ENCODE measurements at regions not wholly inside any gene's neighbourhood (a gene's known extent, or its start where the extent isn't known, plus 50 kb on each side); places are given as distances from the start of the nearest gene placed in this dataset.

- no peak for TF ChIP-seq SRF (IDR thresholded peaks at IDR 0.05; ENCODE audit: low read depth)
Observed at GRCh38 chr9:30718483-30718882, 1666.0 kb upstream of the ACO1 start (continued).

- Histone ChIP-seq H3K9ac (ENCODE audit: low read length) (no peak overlapping the region), H3K27ac (ENCODE audit: low read depth, low read length) (no peak overlapping the region), H3K79me2 (ENCODE audit: insufficient read depth, low read length) (no peaks in the 10 kb centered on the region), H4K20me1 (ENCODE audit: insufficient read depth) (no peaks in the 10 kb centered on the region), H3K9me2 (ENCODE audit: insufficient read depth) (no peaks in the 10 kb centered on the region), H3K9me3 (ENCODE audit: control insufficient read depth in 1 of 2, insufficient read depth in 1 of 2, low read depth in 1 of 2, low read length in 2 of 2) (peaks cover 0 to 4% of the 10 kb centered on the region in 2 experiments; a peak in 1 of 4 replicates), H3K4me2 (ENCODE audit: low read length) (no peak overlapping the region), H3K4me1 (ENCODE audit: control insufficient read depth in 1 of 2, insufficient read depth in 2 of 2, low read length in 2 of 2) (no peaks in the 10 kb centered on the region), H3K27me3 (ENCODE audit: insufficient read depth, low read length) (no peaks in the 10 kb centered on the region), H3K4me3 (replicated peaks in 1 of 2; ENCODE audit: low read depth in 1 of 2, low read length in 2 of 2) (no peak overlapping the region), H3K36me3 (ENCODE audit: control insufficient read depth in 1 of 2, insufficient read depth in 2 of 2, low read length in 2 of 2) (no peaks in the 10 kb centered on the region), H2AFZ (ENCODE audit: low read depth, low read length, poor library complexity, severe bottlenecking) (no peak overlapping the region)
- RAD21 ChIA-PET (ENCODE audit: low non-redundant PET in 1 of 2, low total read pairs in 2 of 2, uncharacterized antibody in 2 of 2, unreplicated experiment in 2 of 2), result no interaction called here
- intact Hi-C loops (cut with micrococcal nuclease), result no loop called here
- TF ChIP-seq, protein P1, sequence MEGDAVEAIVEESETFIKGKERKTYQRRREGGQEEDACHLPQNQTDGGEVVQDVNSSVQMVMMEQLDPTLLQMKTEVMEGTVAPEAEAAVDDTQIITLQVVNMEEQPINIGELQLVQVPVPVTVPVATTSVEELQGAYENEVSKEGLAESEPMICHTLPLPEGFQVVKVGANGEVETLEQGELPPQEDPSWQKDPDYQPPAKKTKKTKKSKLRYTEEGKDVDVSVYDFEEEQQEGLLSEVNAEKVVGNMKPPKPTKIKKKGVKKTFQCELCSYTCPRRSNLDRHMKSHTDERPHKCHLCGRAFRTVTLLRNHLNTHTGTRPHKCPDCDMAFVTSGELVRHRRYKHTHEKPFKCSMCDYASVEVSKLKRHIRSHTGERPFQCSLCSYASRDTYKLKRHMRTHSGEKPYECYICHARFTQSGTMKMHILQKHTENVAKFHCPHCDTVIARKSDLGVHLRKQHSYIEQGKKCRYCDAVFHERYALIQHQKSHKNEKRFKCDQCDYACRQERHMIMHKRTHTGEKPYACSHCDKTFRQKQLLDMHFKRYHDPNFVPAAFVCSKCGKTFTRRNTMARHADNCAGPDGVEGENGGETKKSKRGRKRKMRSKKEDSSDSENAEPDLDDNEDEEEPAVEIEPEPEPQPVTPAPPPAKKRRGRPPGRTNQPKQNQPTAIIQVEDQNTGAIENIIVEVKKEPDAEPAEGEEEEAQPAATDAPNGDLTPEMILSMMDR (IDR thresholded peaks at IDR 0.05 in 2 of 3, conservative IDR thresholded peaks at IDR 0.05 in 1 of 3; ENCODE audit: borderline replicate concordance in 1 of 3, insufficient read depth in 1 of 3, low read depth in 2 of 3, low read length in 2 of 3), result no peak
- TF ChIP-seq FOSL1 (IDR thresholded peaks at IDR 0.05; ENCODE audit: low read depth), result no peak
- no peak for TF ChIP-seq CBX3 (IDR thresholded peaks at IDR 0.05; ENCODE audit: low read depth)
- no peak for TF ChIP-seq ZBTB33 (IDR thresholded peaks at IDR 0.05; ENCODE audit: extremely low read depth, insufficient replicate concordance, low read length)
- TF ChIP-seq MAX (IDR thresholded peaks at IDR 0.05), result no peak
- TF ChIP-seq EZH2phosphoT487 (IDR thresholded peaks at IDR 0.05; ENCODE audit: borderline replicate concordance), result no peak
- no peak for TF ChIP-seq ZNF274 (IDR thresholded peaks at IDR 0.05; ENCODE audit: low read depth, low read length)
- no peak for TF ChIP-seq ZFX (IDR thresholded peaks at IDR 0.05)
- TF ChIP-seq JUND (IDR thresholded peaks at IDR 0.05), result no peak
- no peak for TF ChIP-seq SP1 (IDR thresholded peaks at IDR 0.05; ENCODE audit: low read depth)
- no peak for TF ChIP-seq YY1 (IDR thresholded peaks at IDR 0.05; ENCODE audit: extremely low read depth, insufficient replicate concordance, low read depth, low read length)
- no peak for TF ChIP-seq CEBPB (IDR thresholded peaks at IDR 0.05; ENCODE audit: low read depth)
- TF ChIP-seq SRF (IDR thresholded peaks at IDR 0.05; ENCODE audit: low read depth), result no peak
- TF ChIP-seq ELF1 (IDR thresholded peaks at IDR 0.05; ENCODE audit: borderline replicate concordance, low read depth), result no peak
- DNase-seq (ENCODE audit: low read depth, low spot score), result no peak
- CTCF ChIA-PET, result no interaction called here
- no TSS peak for BruUV-seq (replicated peaks)
- POLR2A ChIA-PET, result no interaction called here
- ATAC-seq, result no peak
Observed at GRCh38 chr9:30722065-30722464, 1662.4 kb upstream of the ACO1 start.
